Endodermal cell (in vitro differentiated cells): ENCODE measurements at regions not wholly inside any gene's neighbourhood (a gene's known extent, or its start where the extent isn't known, plus 50 kb on each side); places are given as distances from the start of the nearest gene placed in this dataset.
A peak's percentile ranks its signal among the peaks of the same experiment; 100 is the strongest.

Experiments
- DNase-seq: peaks from one replicate; pipeline ENCODE4 v3.0.0-alpha.2; 2017
- H3K27ac ChIP-seq: 2 replicates; pipeline ENCODE4 v1.5.1; 2013; ENCODE audit warnings: mild to moderate bottlenecking, low read depth, low read length, moderate library complexity
- H3K27me3 ChIP-seq: 2 replicates; pipeline ENCODE4 v1.6.1; 2013; ENCODE audit warnings: mild to moderate bottlenecking, low read length, moderate library complexity; ENCODE audit not compliant: insufficient read depth, control insufficient read depth, poor library complexity, severe bottlenecking
- H3K36me3 ChIP-seq: 2 replicates; pipeline ENCODE4 v1.7.0; 2013; ENCODE audit warnings: mild to moderate bottlenecking, low read length, moderate library complexity; ENCODE audit not compliant: control insufficient read depth, insufficient read depth
- H3K4me1 ChIP-seq: one replicate; pipeline ENCODE4 v1.7.0; 2013; ENCODE audit warnings: low read length; ENCODE audit not compliant: control insufficient read depth, insufficient read depth
- H3K4me3 ChIP-seq: 2 replicates; pipeline ENCODE4 v1.5.1; 2013; ENCODE audit warnings: mild to moderate bottlenecking, low read length, moderate library complexity
- H3K9ac ChIP-seq: 2 replicates; pipeline ENCODE4 v1.6.1; 2013; ENCODE audit warnings: mild to moderate bottlenecking, low read length, moderate library complexity; ENCODE audit not compliant: poor library complexity, severe bottlenecking; ENCODE audit errors: extremely low read depth
- H3K9me3 ChIP-seq: 2 replicates; pipeline ENCODE4 v1.6.1; 2013; ENCODE audit warnings: mild to moderate bottlenecking, low read length, moderate library complexity; ENCODE audit not compliant: control insufficient read depth
- H3K27ac Mint-ChIP-seq: 2 replicates; pipeline ENCODE4 v1.8.0; 2020; ENCODE audit warnings: mixed read lengths
- H3K27me3 Mint-ChIP-seq: 2 replicates; pipeline ENCODE4 v1.8.0; 2021; ENCODE audit warnings: mild to moderate bottlenecking, mixed read lengths; ENCODE audit not compliant: insufficient read depth
- H3K36me3 Mint-ChIP-seq: 2 replicates; pipeline ENCODE4 v1.8.0; 2020; ENCODE audit warnings: low read depth, mixed read lengths
- H3K4me1 Mint-ChIP-seq: 2 replicates; pipeline ENCODE4 v1.8.0; 2020; ENCODE audit warnings: mixed read lengths
- H3K4me3 Mint-ChIP-seq: 2 replicates; pipeline ENCODE4 v1.8.0; 2020; ENCODE audit warnings: mild to moderate bottlenecking, moderate library complexity, mixed read lengths
- H3K9me3 Mint-ChIP-seq: 2 replicates; pipeline ENCODE4 v1.8.0; 2020; ENCODE audit warnings: mild to moderate bottlenecking, mixed read lengths
- CTCF ChIP-seq: fragments of 200-600 bp; sonication (generic); conservative IDR thresholded peaks from 2 replicates; pipeline ENCODE4 v1.5.0; 2021; ENCODE audit warnings: antibody characterized with exemption, mild to moderate bottlenecking
- WGBS, 2 experiments: methylation state at CpG; one replicate each; pipeline versions ENCODE4 v1.1.5 to v1.1.7; 2013; ENCODE audit warnings: missing lambda C conversion rate in 2 of 2, mixed read lengths in 1 of 2; ENCODE audit not compliant: insufficient coverage in 1 of 2, insufficient read length in 1 of 2; 5-methylcytosine and 5-hydroxymethylcytosine counted together

GRCh38 chr2:71862921-71863320, 284.7 kb downstream of the CYP26B1 start:
- H3K27me3 ChIP-seq: peaks cover 4% of the 10 kb centered on the region

GRCh38 chr2:71861186-71862160, 286.2 kb downstream of the CYP26B1 start:
- 86 to 87% methylated on average over 14 to 17 of the region's 17 CpGs for WGBS, 2 experiments
- no peaks in the 10 kb centered on the region for H3K36me3 Mint-ChIP-seq
- H3K27ac Mint-ChIP-seq: no peak overlapping the region
- no peaks in the 10 kb centered on the region for H3K4me1 Mint-ChIP-seq
- peak; percentile 26 for DNase-seq
- Histone ChIP-seq H3K27ac (no peak overlapping the region), H3K27me3 (peaks cover 4% of the 10 kb centered on the region), H3K9ac (no peak overlapping the region), H3K9me3 (no peaks in the 10 kb centered on the region), H3K4me3 (no peak overlapping the region), H3K4me1 (no peaks in the 10 kb centered on the region), H3K36me3 (no peaks in the 10 kb centered on the region)
- H3K27me3 Mint-ChIP-seq: peaks cover 12% of the 10 kb centered on the region
- TF ChIP-seq CTCF: no peak
- H3K9me3 Mint-ChIP-seq: no peaks in the 10 kb centered on the region
- H3K4me3 Mint-ChIP-seq: no peak overlapping the region

More at GRCh38 chr2:71862921-71863320, 284.7 kb downstream of the CYP26B1 start:
- H3K27ac Mint-ChIP-seq: no peak overlapping the region
- Histone ChIP-seq H3K27ac (no peak overlapping the region), H3K9me3 (no peaks in the 10 kb centered on the region), H3K36me3 (no peaks in the 10 kb centered on the region), H3K4me3 (no peak overlapping the region), H3K4me1 (no peaks in the 10 kb centered on the region), H3K9ac (no peak overlapping the region)
- no peak overlapping the region for H3K4me3 Mint-ChIP-seq
- no peaks in the 10 kb centered on the region for H3K36me3 Mint-ChIP-seq
- WGBS, 2 experiments: 60 to 79% methylated on average over 1 to 3 of the region's 3 CpGs
- no peaks in the 10 kb centered on the region for H3K4me1 Mint-ChIP-seq
- no peaks in the 10 kb centered on the region for H3K9me3 Mint-ChIP-seq
- no peak for TF ChIP-seq CTCF
- peaks cover 12% of the 10 kb centered on the region for H3K27me3 Mint-ChIP-seq
- DNase-seq: no peak

DNA sequence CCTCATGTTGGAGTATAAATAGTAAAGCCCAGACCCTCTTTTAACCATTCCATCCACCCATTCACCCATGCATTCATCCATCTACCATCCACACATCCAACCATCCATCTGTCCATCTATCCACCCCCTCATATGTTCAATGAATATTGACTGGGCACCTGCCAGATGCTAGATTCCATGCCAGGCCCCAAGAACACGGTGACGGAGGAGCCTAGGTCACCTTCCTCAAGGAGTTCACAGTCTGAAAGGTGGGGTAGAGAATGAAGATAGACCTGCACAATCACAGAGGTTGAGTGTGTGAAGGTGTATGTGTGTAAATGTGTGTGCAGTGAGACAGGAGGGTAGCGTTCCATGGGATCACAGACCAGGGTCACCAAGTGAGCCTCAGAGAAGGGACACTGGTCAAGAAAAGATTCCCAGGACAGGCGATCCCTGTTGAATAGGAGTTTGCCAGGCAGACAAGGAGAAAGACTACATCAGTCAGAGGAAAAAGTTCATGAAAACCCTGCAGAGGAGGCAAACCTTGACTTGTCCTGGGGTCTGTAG, 287.2 kb downstream of the CYP26B1 start:
- H3K4me3 ChIP-seq: no peak overlapping the region
- H3K27ac ChIP-seq: no peak overlapping the region
- H3K4me1 ChIP-seq: no peaks in the 10 kb centered on the region
- no peak overlapping the region for H3K9ac ChIP-seq
- no peaks in the 10 kb centered on the region for H3K9me3 ChIP-seq
- H3K27ac Mint-ChIP-seq: no peak overlapping the region
- TF ChIP-seq CTCF: no peak
- H3K4me3 Mint-ChIP-seq: no peak overlapping the region
- no peaks in the 10 kb centered on the region for H3K36me3 Mint-ChIP-seq
- no peak for DNase-seq
- H3K4me1 Mint-ChIP-seq: no peaks in the 10 kb centered on the region
- 91 to 96% methylated on average over 4 of the region's 4 CpGs for WGBS, 2 experiments
- no peaks in the 10 kb centered on the region for H3K9me3 Mint-ChIP-seq
- H3K36me3 ChIP-seq: no peaks in the 10 kb centered on the region
- H3K27me3 ChIP-seq: peaks cover 4% of the 10 kb centered on the region
- H3K27me3 Mint-ChIP-seq: peaks cover 10% of the 10 kb centered on the region
